Uterus (tissue), 3 donors: ENCODE measurements at regions not wholly inside any gene's neighbourhood (a gene's known extent, or its start where the extent isn't known, plus 50 kb on each side); places are given as distances from the start of the nearest gene placed in this dataset.

ENCODE experiments used
- DNase-seq, 2 donors: peaks; one replicate each; pipeline ENCODE4 v3.0.0-alpha.2; 2019 to 2020
- H3K27ac ChIP-seq, 2 donors: fragments of 200-600 bp; sonication (generic); 1 replicate in 1 of 2; 2 replicates in 1 of 2; pipeline ENCODE4 v1.5.1; 2016 to 2018
- H3K27me3 ChIP-seq, 2 donors: fragments of 200-600 bp; sonication (generic); one replicate each; pipeline ENCODE4 v1.5.1; 2018 to 2019; ENCODE audit warnings: control low read depth in 1 of 2
- H3K36me3 ChIP-seq, 2 donors: fragments of 200-600 bp; sonication (generic); one replicate each; pipeline ENCODE4 v1.5.1; 2019; ENCODE audit warnings: control low read depth in 1 of 2
- H3K4me1 ChIP-seq, 2 donors: fragments of 200-600 bp; sonication (generic); one replicate each; pipeline ENCODE4 v1.5.1; 2018 to 2019; ENCODE audit warnings: control low read depth in 1 of 2
- H3K4me3 ChIP-seq, 2 donors: fragments of 200-600 bp; sonication (generic); 1 replicate in 1 of 2; 2 replicates in 1 of 2; pipeline ENCODE4 v1.5.1; 2018 to 2019; ENCODE audit warnings: mild to moderate bottlenecking in 1 of 2
- H3K9me3 ChIP-seq, 2 donors: fragments of 200-600 bp; sonication (generic); one replicate each; pipeline ENCODE4 v1.5.1; 2019; ENCODE audit warnings: control low read depth in 1 of 2
- POLR2A ChIP-seq, 2 donors: fragments of 450-650 bp; IDR thresholded peaks; one replicate each; pipeline ENCODE4 v1.6.1; 2016; ENCODE audit warnings: antibody characterized with exemption in 2 of 2, mild to moderate bottlenecking in 1 of 2, moderate library complexity in 1 of 2
- intact Hi-C: fragments of 100-400 bp; cut with DNase I; formaldehyde crosslinking; loops from one replicate; pipeline ENCODE4 v1.15.1; 2023; ENCODE audit warnings: low total_unique reads
- TF ChIP-seq, protein P1 (sequence below), 4 experiments: fragments of 200-600 bp in 2 of 4; fragments of 450-650 bp in 2 of 4; sonication (generic) in 2 of 4; IDR thresholded peaks; one replicate each; pipeline ENCODE4 v1.5.1; 2016 to 2019; ENCODE audit warnings: antibody characterized with exemption in 4 of 4, mild to moderate bottlenecking in 2 of 4, moderate library complexity in 1 of 4
- donor health status: DM: yes; HTN: yes; CAD: no.

DNA sequence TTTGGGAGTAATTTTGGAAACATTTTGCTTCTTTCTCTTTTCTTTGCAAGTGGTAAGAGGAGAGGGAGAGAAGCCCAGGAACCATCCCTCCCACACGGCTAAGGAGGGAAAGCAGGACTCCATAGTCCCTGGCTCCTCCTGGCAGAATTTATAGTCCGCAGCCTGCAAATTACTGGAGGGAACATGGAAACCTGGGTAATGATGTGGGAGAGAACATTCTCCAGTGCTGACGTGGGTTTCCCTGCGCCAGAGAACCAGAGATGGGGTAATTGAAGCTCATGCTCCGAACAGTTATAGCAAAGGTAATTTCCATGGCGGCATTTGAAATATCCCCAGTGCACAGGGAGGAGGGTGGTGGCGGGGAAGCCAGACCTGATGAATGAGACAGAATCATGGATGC lies 320.4 kb downstream of the RPS24 start:
- H3K4me1 ChIP-seq, result peaks cover 0 to 10% of the 10 kb centered on the region in 2 donors
- H3K36me3 ChIP-seq, result no peaks in the 10 kb centered on the region
- DNase-seq, result peak; percentile 84 to 91
- TF ChIP-seq, protein P1, sequence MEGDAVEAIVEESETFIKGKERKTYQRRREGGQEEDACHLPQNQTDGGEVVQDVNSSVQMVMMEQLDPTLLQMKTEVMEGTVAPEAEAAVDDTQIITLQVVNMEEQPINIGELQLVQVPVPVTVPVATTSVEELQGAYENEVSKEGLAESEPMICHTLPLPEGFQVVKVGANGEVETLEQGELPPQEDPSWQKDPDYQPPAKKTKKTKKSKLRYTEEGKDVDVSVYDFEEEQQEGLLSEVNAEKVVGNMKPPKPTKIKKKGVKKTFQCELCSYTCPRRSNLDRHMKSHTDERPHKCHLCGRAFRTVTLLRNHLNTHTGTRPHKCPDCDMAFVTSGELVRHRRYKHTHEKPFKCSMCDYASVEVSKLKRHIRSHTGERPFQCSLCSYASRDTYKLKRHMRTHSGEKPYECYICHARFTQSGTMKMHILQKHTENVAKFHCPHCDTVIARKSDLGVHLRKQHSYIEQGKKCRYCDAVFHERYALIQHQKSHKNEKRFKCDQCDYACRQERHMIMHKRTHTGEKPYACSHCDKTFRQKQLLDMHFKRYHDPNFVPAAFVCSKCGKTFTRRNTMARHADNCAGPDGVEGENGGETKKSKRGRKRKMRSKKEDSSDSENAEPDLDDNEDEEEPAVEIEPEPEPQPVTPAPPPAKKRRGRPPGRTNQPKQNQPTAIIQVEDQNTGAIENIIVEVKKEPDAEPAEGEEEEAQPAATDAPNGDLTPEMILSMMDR (IDR thresholded peaks at IDR 0.05), result no peak
- no peak for TF ChIP-seq POLR2A (IDR thresholded peaks at IDR 0.05)
- no peaks in the 10 kb centered on the region for H3K27me3 ChIP-seq
- no peak overlapping the region for H3K4me3 ChIP-seq
- H3K9me3 ChIP-seq, result no peaks in the 10 kb centered on the region
- intact Hi-C loops, result no loop called here
- peak overlapping the region; percentile 78 to 89 for H3K27ac ChIP-seq

DNA sequence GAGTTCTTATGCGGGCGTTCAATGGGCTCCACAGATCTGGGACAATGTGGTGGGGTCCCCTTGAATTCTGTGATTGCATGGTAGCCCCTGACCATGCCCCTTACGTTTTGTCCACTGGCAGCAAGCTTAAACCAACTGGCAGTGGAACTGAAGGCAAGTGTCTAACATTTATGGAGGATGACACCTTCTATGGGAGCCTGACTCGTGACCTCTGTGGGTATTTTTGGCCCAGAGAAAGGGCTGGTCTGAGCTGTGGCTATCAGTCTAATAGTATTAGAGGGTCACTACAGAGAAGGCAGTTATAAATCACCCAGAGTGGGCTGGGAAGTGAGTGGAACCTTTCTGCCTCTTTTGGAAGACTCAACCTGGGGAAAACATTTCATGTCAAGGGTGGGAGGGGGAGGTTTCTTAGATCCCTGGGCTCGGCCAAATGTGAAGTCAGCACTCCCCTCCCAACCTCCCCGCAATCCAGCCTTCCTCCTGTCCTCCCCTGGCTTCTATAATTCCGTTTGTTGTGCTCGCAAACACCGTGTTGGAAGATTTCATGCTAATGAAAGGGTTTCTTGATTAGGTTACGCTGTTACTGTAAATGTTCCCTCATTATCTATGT lies 322.7 kb downstream of the RPS24 start:
- intact Hi-C loops, result no loop called here
- TF ChIP-seq, protein P1 (IDR thresholded peaks at IDR 0.05), result no peak
- TF ChIP-seq POLR2A (IDR thresholded peaks at IDR 0.05), result no peak
- H3K4me3 ChIP-seq, result no peak overlapping the region

DNA sequence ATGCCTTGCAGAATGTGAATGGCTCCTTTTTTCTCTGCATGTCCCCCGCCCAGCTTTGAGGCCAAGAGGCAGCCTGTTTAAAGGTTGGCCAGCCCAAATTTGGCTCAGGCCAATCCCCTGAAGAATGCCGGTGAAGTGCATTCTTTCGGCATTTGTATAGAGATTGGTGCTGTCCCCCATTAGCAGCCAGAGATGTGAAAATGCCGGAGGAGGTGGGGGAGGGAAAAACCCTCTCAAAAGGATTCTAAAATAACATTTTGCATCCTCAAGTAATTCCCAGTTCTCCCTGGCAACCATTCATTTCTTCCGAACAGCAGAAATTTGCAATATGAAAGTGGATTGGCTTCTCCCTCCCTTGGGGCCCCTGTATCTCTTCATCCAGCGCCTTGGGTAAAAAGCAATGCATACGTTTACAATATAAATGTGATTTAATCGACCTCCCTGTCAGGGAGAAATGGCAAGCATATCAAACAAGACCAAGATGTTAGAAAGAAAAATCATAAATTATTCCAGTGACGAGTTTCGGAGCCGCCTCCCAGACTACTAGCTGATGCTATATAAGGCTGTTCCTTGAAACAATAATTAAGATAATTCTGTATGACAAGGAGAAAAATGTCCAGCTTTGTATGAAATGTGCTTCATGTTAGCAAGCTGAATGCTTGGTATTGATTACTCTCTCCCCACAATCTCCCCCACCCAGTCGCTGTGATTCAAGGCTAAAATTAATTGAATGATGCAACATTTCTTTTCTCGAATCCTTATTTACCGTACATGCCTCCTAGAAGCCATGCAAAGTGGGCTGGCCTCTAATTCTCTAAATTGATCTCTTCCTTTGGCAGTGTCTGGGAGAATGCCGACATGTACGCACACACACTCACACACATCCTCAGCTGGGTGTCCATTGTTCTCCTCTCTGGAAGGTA lies 323.7 kb downstream of the RPS24 start:
- TF ChIP-seq POLR2A (IDR thresholded peaks at IDR 0.05), result no peak
- TF ChIP-seq, protein P1 (IDR thresholded peaks at IDR 0.05), result no peak
- H3K27me3 ChIP-seq, result no peaks in the 10 kb centered on the region
- no peak overlapping the region for H3K4me3 ChIP-seq
- peak in 1 of 2 donors; percentile 41 for DNase-seq
- H3K36me3 ChIP-seq, result no peaks in the 10 kb centered on the region
- peak overlapping the region; percentile 78 to 89 for H3K27ac ChIP-seq
- intact Hi-C loops, result no loop called here
- no peaks in the 10 kb centered on the region for H3K9me3 ChIP-seq
- H3K4me1 ChIP-seq, result peaks cover 0 to 10% of the 10 kb centered on the region in 2 donors

More for the DNA sequence above, 322.7 kb downstream of the RPS24 start:
- peaks cover 0 to 10% of the 10 kb centered on the region in 2 donors for H3K4me1 ChIP-seq
- no peaks in the 10 kb centered on the region for H3K27me3 ChIP-seq
- H3K27ac ChIP-seq, result peak overlapping the region; percentile 78 to 89
- no peaks in the 10 kb centered on the region for H3K36me3 ChIP-seq
- peak; percentile 62 to 70 for DNase-seq
- no peaks in the 10 kb centered on the region for H3K9me3 ChIP-seq

DNA sequence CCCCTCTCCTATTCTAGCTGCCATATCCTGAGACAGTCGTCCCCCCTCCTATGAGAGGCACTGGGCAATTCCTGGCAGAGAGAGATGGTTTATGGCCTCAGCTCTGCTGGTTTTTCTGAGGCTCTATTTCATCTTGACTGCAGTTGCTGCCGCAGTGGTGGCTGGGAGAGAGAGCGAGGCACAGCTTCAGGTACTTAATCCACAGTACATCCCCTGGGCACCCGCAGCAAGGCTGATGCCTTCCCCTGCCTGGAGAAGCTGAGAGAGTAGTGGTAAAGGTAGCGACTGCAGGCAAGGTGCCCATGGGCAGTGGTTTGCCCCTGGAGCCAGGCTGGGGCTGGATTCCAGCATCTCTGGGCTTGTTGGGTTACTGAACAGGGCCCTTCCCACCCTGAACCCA lies 324.7 kb downstream of the RPS24 start:
- H3K9me3 ChIP-seq, result no peaks in the 10 kb centered on the region
- H3K27me3 ChIP-seq, result no peaks in the 10 kb centered on the region
- TF ChIP-seq, protein P1 (IDR thresholded peaks at IDR 0.05), result no peak
- TF ChIP-seq POLR2A (IDR thresholded peaks at IDR 0.05), result no peak
- H3K4me1 ChIP-seq, result peaks cover 0 to 5% of the 10 kb centered on the region in 2 donors
- H3K4me3 ChIP-seq, result no peak overlapping the region
- no peak for DNase-seq
- H3K36me3 ChIP-seq, result no peaks in the 10 kb centered on the region
- intact Hi-C loops, result no loop called here
- peak overlapping the region; percentile 19 to 89 for H3K27ac ChIP-seq

DNA sequence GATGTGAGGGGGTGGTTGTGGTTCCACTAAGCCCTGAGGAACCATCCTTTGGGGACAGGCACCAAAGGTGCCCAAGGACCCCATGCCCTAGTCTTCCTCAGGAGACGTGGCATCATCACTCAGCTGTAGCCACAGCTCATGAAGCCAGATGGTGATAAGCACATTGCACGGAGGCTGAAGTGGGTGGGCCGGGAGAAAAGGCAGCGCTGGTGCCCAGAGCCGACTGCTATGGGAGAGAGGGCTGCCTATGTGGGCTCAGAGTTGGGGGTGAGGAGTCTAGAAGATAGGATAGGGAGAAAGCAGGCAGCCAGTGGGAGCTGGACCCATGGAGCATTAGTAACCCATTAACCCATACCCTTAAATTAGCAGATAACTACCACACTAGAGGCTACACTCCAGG lies 325.3 kb downstream of the RPS24 start:
- Histone ChIP-seq H3K36me3 (no peaks in the 10 kb centered on the region), H3K27ac (peak overlapping the region; percentile 49 to 63), H3K4me1 (no peaks in the 10 kb centered on the region), H3K4me3 (no peak overlapping the region), H3K9me3 (no peaks in the 10 kb centered on the region), H3K27me3 (no peaks in the 10 kb centered on the region)
- intact Hi-C loops, result no loop called here
- no peak for TF ChIP-seq POLR2A (IDR thresholded peaks at IDR 0.05)
- TF ChIP-seq, protein P1 (IDR thresholded peaks at IDR 0.05), result no peak
- DNase-seq, result no peak
